Body of pancreas (tissue), 4 donors: ENCODE measurements at regions not wholly inside any gene's neighbourhood (a gene's known extent, or its start where the extent isn't known, plus 50 kb on each side); places are given as distances from the start of the nearest gene placed in this dataset.
"Not testable (repeated sequence)": the region's sequence is repeated elsewhere in the genome, so short reads cannot be mapped to it uniquely, and the experiment has no call there.

Experiments
- ATAC-seq: fragments of 150-250 bp; one replicate; pipeline ENCODE4 v1.9.1; 2016
- DNase-seq, 4 donors: peaks; one replicate each; pipeline ENCODE4 v3.0.0-alpha.2; 2019
- H3K27ac ChIP-seq, 4 donors: fragments of 200-600 bp; sonication (generic); 1 replicate in 3 of 4; 2 replicates in 1 of 4; pipeline versions ENCODE4 v1.5.1 to v1.6.1; 2016 to 2019; ENCODE audit warnings: mild to moderate bottlenecking in 1 of 4, mixed read lengths in 1 of 4, moderate library complexity in 1 of 4
- H3K27me3 ChIP-seq, 2 donors: fragments of 200-600 bp; sonication (generic); one replicate each; pipeline ENCODE4 v1.6.0; 2016; ENCODE audit warnings: mild to moderate bottlenecking in 1 of 2
- H3K36me3 ChIP-seq, 2 donors: fragments of 200-600 bp; sonication (generic); replicated peaks in 1 of 2; 2 replicates each; pipeline ENCODE4 v1.5.1; 2016; ENCODE audit warnings: low read depth in 2 of 2; ENCODE audit not compliant: insufficient read depth in 1 of 2
- H3K4me1 ChIP-seq: fragments of 200-600 bp; sonication (generic); one replicate; pipeline ENCODE4 v1.6.0; 2016
- H3K4me3 ChIP-seq, 2 donors: fragments of 200-600 bp; sonication (generic); 1 replicate in 1 of 2; 2 replicates in 1 of 2; pipeline ENCODE4 v1.5.1; 2016 to 2019
- H3K9me3 ChIP-seq, 3 donors: fragments of 200-600 bp; sonication (generic); 1 replicate in 2 of 3; 2 replicates in 1 of 3; pipeline ENCODE4 v1.5.1; 2016
- POLR2A ChIP-seq, 3 donors: fragments of 450-650 bp; IDR thresholded peaks; one replicate each; pipeline ENCODE4 v1.6.1; 2016; ENCODE audit warnings: antibody characterized with exemption in 3 of 3, mild to moderate bottlenecking in 2 of 3
- WGBS, 2 donors: methylation state at CpG; one replicate each; pipeline ENCODE4 v1.1.5; 2017; 5-methylcytosine and 5-hydroxymethylcytosine counted together
- intact Hi-C: fragments of 100-400 bp; cut with DNase I; formaldehyde crosslinking; loops from one replicate; pipeline ENCODE4 v1.15.1; 2023
- TF ChIP-seq, protein P1 (sequence below), 7 experiments: fragments of 450-650 bp in 4 of 7; fragments of 200-600 bp in 3 of 7; sonication (generic) in 3 of 7; IDR thresholded peaks; one replicate each; pipeline ENCODE4 v1.5.1; 2016 to 2019; ENCODE audit warnings: antibody characterized with exemption in 7 of 7

DNA sequence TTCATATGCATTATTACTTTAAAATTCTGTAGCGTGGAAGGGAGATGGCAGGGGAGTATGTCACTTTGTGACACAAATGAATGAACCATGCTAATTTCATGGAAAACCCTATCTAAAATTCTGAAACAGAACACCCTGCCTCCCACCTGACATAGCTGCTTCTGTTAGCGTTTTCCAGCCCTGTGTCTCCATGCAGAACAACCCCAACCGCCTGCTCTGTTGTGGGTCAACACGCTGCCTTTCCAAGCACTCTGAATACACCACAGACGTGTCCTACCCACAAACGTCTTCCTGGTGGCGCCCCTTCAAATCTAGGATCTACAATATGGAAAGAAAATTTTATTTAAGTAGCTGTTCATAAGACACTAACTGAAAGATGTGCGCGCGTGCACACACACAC is 238.6 kb downstream of the TRIML1 start:
- no peak overlapping the region for H3K27ac ChIP-seq
- no peaks in the 10 kb centered on the region for H3K27me3 ChIP-seq
- DNase-seq (no peak), ATAC-seq (no peak)
- no peaks in the 10 kb centered on the region for H3K36me3 ChIP-seq
- WGBS, 2 donors = 78 to 80% methylated on average over 10 of the region's 10 CpGs
- H3K4me1 ChIP-seq = no peaks in the 10 kb centered on the region
- TF ChIP-seq, protein P1, sequence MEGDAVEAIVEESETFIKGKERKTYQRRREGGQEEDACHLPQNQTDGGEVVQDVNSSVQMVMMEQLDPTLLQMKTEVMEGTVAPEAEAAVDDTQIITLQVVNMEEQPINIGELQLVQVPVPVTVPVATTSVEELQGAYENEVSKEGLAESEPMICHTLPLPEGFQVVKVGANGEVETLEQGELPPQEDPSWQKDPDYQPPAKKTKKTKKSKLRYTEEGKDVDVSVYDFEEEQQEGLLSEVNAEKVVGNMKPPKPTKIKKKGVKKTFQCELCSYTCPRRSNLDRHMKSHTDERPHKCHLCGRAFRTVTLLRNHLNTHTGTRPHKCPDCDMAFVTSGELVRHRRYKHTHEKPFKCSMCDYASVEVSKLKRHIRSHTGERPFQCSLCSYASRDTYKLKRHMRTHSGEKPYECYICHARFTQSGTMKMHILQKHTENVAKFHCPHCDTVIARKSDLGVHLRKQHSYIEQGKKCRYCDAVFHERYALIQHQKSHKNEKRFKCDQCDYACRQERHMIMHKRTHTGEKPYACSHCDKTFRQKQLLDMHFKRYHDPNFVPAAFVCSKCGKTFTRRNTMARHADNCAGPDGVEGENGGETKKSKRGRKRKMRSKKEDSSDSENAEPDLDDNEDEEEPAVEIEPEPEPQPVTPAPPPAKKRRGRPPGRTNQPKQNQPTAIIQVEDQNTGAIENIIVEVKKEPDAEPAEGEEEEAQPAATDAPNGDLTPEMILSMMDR (IDR thresholded peaks at IDR 0.05) = no peak
- no peak for TF ChIP-seq POLR2A (IDR thresholded peaks at IDR 0.05)
- intact Hi-C loops = no loop called here
- H3K9me3 ChIP-seq = no peaks in the 10 kb centered on the region
- H3K4me3 ChIP-seq = no peak overlapping the region

DNA sequence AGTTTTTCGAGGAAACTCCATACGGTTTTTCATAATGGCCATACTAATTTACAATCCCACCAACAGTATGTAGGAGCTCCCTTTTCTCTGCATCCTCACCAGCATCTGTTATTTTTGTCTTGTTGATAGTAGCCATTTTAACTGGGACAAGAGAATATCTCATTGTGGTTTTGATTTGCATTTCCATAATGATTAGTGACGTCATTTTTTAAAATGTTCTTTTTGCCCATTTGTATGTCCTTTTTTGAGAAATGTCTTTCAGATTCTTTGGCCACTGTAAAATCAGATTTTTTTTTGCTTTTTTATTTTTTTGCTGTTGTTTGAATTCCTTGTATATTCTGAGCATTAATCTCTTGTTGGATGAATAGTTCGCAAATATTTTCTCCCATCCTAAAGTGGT is 243.9 kb downstream of the TRIML1 start:
- DNase-seq (no peak), ATAC-seq (no peak)
- Histone ChIP-seq H3K4me1 (no peaks in the 10 kb centered on the region), H3K4me3 (no peak overlapping the region), H3K27me3 (no peaks in the 10 kb centered on the region), H3K36me3 (no peaks in the 10 kb centered on the region), H3K27ac (no peak overlapping the region), H3K9me3 (no peaks in the 10 kb centered on the region)
- intact Hi-C loops = no loop called here
- TF ChIP-seq POLR2A (IDR thresholded peaks at IDR 0.05) = no peak
- TF ChIP-seq, protein P1 (IDR thresholded peaks at IDR 0.05) = no peak
- 73 to 87% methylated on average over 4 of the region's 4 CpGs for WGBS, 2 donors

GRCh38 chr4:188387179-188387791 is 248.0 kb downstream of the TRIML1 start:
- no peaks in the 10 kb centered on the region for H3K4me1 ChIP-seq
- TF ChIP-seq POLR2A (IDR thresholded peaks at IDR 0.05) = no peak
- H3K36me3 ChIP-seq = no peaks in the 10 kb centered on the region
- H3K9me3 ChIP-seq = no peaks in the 10 kb centered on the region
- 20 to 21% methylated on average over 5 of the region's 5 CpGs for WGBS, 2 donors
- H3K27ac ChIP-seq = no peak overlapping the region
- no peak overlapping the region for H3K4me3 ChIP-seq
- no peaks in the 10 kb centered on the region for H3K27me3 ChIP-seq
- DNase-seq = no peak
- intact Hi-C loops = no loop called here
- no peak for ATAC-seq

DNA sequence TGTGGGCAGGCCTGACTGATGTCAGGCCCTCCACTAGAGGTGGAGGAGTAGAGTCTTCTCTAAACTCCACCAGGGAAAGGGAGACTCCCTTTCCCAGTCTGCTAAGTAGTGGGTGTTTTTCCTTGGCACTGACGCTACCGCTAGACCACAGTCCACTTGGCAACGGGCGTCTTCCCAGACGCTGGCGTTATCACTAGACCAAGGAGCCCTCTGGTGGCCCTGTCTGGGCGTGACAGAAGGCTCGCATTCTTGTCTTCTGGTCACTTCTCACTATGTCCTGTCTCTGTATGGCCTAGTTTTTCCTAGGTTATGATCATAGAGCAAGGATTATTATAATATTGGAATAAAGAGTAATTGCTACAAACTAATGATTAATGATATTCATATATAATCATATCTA is 252.1 kb downstream of the TRIML1 start:
- intact Hi-C loops, H3K4me1 ChIP-seq, H3K27ac ChIP-seq, DNase-seq, H3K4me3 ChIP-seq, H3K27me3 ChIP-seq, ATAC-seq, H3K36me3 ChIP-seq, H3K9me3 ChIP-seq: not testable (repeated sequence)
- WGBS, 2 donors = 79 to 83% methylated on average over 8 of the region's 8 CpGs

DNA sequence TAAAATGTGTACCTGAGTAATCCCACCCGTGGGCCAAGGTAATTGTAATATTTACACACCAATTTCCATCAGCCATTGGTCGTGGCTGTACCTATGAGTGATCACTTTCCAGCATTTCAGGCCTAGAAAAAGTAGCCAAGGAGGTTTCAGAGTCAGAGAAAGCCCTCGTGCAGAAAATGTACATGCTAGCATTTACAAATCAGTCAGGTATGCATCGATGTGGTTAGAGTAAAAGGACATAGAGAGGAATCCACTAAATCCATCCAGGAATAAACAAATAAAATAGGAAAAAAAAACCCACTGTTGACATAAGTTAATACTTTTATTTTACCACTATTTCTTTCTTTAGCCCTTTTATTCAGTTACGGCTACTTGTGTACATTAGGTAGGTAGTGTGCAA is 256.8 kb downstream of the TRIML1 start:
- ATAC-seq = no peak
- Histone ChIP-seq H3K4me1 (no peaks in the 10 kb centered on the region), H3K36me3 (no peaks in the 10 kb centered on the region), H3K27ac (no peak overlapping the region), H3K9me3 (no peaks in the 10 kb centered on the region), H3K27me3 (no peaks in the 10 kb centered on the region), H3K4me3 (no peak overlapping the region)
- WGBS, 2 donors = 48 to 56% methylated on average over 5 of the region's 5 CpGs
- intact Hi-C loops = no loop called here
- TF ChIP-seq, protein P1 (IDR thresholded peaks at IDR 0.05) = no peak
- TF ChIP-seq POLR2A (IDR thresholded peaks at IDR 0.05) = no peak
- DNase-seq = no peak

GRCh38 chr4:188399834-188400233 is 260.6 kb downstream of the TRIML1 start:
- WGBS, 2 donors = 23 to 55% methylated on average over 6 of the region's 6 CpGs
- intact Hi-C loops = no loop called here
- H3K4me3 ChIP-seq = no peak overlapping the region
- H3K27ac ChIP-seq = no peak overlapping the region
- ATAC-seq = no peak
- no peak for DNase-seq
- H3K4me1 ChIP-seq = no peaks in the 10 kb centered on the region
- no peaks in the 10 kb centered on the region for H3K27me3 ChIP-seq
- H3K36me3 ChIP-seq = no peaks in the 10 kb centered on the region
- no peaks in the 10 kb centered on the region for H3K9me3 ChIP-seq
- TF ChIP-seq POLR2A (IDR thresholded peaks at IDR 0.05) = no peak
- TF ChIP-seq, protein P1 (IDR thresholded peaks at IDR 0.05) = no peak
